ENCODE measurements at regions not wholly inside any gene's neighbourhood (a gene's known extent, or its start where the extent isn't known, plus 50 kb on each side); places are given as distances from the start of the nearest gene placed in this dataset. TPM values are rescaled to one million over a fixed set of nuclear protein-coding genes. Genes with fewer than 3 reads are reported as not detected.

Small RNAs in the stretch of these regions (microRNA-seq; reads per million reads assigned to microRNA genes)
- gene MIR5087: 3.8 reads per million
- not detected for gene MIR6077
